IPS-18a (cell line): ENCODE measurements at regions not wholly inside any gene's neighbourhood (a gene's known extent, or its start where the extent isn't known, plus 50 kb on each side); places are given as distances from the start of the nearest gene placed in this dataset.

Experiments
- H3K27ac ChIP-seq: one replicate; pipeline ENCODE4 v1.5.1; 2013; ENCODE audit warnings: low read length
- H3K27me3 ChIP-seq: one replicate; pipeline ENCODE4 v1.6.1; 2013; ENCODE audit warnings: mild to moderate bottlenecking, low read length; ENCODE audit not compliant: control insufficient read depth, insufficient read depth
- H3K36me3 ChIP-seq: one replicate; pipeline ENCODE4 v1.6.1; 2013; ENCODE audit warnings: low read depth, low read length; ENCODE audit not compliant: control insufficient read depth
- H3K4me1 ChIP-seq: one replicate; pipeline ENCODE4 v1.6.1; 2013; ENCODE audit warnings: low read depth, low read length; ENCODE audit not compliant: control insufficient read depth
- H3K4me3 ChIP-seq: one replicate; pipeline ENCODE4 v1.5.1; 2013; ENCODE audit warnings: low read length
- H3K9ac ChIP-seq: one replicate; pipeline ENCODE4 v1.6.1; 2013; ENCODE audit warnings: mild to moderate bottlenecking, low read length, moderate library complexity
- H3K9me3 ChIP-seq: one replicate; pipeline ENCODE4 v1.6.1; 2013; ENCODE audit warnings: low read depth, low read length; ENCODE audit not compliant: control insufficient read depth

DNA sequence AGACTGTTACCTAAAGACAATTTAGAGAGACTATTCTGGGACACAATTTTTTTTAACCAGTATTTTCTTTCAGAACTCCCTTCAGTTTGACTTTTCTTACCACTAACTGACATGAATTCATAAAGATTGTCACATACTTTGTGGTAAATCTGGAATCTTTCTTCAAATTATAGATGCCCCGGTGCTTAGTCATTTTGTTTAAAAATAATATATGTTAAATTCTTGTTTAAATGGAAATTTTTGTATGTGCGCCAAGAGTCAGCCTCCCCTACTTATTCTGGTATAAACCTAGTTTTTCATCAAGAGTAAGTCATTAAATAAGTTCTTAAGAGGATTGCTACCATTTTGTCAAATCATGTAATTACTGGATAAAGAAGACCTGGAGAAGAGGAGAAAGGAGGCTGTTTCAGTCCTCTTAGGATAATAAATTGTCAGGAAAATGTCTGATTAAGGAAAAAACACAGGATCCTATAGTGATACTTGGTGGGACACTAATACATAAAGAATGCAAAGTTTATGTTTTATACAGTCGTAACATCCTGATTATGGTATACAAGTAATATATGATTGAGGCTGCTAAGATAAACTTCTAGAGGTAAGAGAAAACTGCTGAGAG, 424.4 kb downstream of the PMP22 start:
- H3K4me1 ChIP-seq: no peaks in the 10 kb centered on the region
- H3K9me3 ChIP-seq: no peaks in the 10 kb centered on the region
- no peak overlapping the region for H3K4me3 ChIP-seq
- H3K27ac ChIP-seq: no peak overlapping the region
- no peaks in the 10 kb centered on the region for H3K27me3 ChIP-seq
- no peak overlapping the region for H3K9ac ChIP-seq
- no peaks in the 10 kb centered on the region for H3K36me3 ChIP-seq

DNA sequence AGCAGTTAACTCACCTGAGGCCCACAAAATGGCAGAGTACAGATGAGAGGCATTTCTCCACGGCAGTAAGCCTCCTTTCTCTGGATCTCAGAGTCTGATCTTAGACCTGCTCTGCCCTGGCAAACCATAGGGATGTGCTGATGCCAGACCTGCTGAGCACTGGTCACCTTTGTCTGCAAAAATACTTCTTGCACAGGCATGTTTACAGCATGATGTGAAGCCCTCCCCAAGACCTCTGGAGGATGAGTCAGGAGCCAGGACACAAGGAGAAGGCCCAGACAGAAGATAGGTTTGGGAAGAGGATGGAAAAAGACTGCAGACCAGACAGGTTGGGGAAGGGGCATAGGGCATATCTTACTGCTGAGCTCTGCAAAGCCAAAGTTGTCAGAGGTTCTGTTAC, 426.6 kb downstream of the PMP22 start:
- H3K4me3 ChIP-seq: no peak overlapping the region
- H3K4me1 ChIP-seq: no peaks in the 10 kb centered on the region

DNA sequence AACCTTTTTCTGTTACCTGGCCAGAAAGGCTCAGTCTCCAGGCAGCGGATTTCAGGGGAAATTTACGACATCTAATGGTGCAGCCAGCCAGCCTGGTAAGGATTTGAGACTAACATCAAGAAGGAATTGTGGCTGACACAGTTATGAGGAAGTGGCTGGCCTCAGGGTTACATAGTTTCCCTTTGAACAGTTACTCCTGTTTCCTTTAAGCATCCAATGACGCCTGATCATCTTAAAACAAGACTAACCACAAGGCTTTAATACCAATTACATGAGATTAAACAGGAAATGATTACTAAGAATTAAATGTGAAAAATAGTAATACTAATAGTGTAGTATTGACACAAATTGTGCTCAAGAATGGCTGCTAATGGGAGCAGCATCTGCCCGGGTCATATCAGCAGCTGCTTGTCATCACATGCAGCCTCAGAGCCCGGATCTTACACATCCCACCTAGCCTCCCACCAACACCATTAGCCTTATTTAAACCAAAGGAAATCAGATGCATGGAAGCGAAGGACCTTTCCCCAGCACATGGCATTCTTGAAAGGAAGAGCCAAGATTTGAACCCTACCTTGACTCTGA, 431.8 kb downstream of the PMP22 start:
- no peaks in the 10 kb centered on the region for H3K36me3 ChIP-seq
- H3K4me1 ChIP-seq: no peaks in the 10 kb centered on the region
- H3K9me3 ChIP-seq: no peaks in the 10 kb centered on the region
- no peak overlapping the region for H3K9ac ChIP-seq
- no peak overlapping the region for H3K4me3 ChIP-seq
- H3K27me3 ChIP-seq: no peaks in the 10 kb centered on the region
- H3K27ac ChIP-seq: no peak overlapping the region

More for the DNA sequence above, 426.6 kb downstream of the PMP22 start:
- H3K9me3 ChIP-seq: no peaks in the 10 kb centered on the region
- no peaks in the 10 kb centered on the region for H3K36me3 ChIP-seq
- no peak overlapping the region for H3K27ac ChIP-seq
- no peak overlapping the region for H3K9ac ChIP-seq
- H3K27me3 ChIP-seq: no peaks in the 10 kb centered on the region

DNA sequence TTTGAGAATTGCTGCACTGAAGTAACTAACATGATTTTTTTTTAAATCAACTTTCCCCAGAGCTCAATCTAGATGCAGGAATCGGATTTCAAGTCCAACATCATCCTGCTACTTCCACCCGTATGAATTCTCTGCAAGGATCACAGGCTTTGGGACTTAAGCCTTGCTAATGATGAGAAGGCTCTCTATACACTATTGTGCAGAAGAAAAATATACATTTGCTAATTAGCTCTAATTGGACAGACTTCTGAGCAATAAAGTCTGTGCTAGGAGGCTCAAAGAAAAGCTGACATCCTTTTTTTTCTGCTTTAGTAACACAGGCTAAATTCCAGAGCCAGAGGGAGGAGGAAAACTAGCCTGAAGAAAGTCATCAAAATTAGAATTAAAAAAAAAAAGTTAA, 433.6 kb downstream of the PMP22 start:
- H3K9me3 ChIP-seq: no peaks in the 10 kb centered on the region
- no peak overlapping the region for H3K4me3 ChIP-seq
- no peak overlapping the region for H3K9ac ChIP-seq
- no peak overlapping the region for H3K27ac ChIP-seq
- H3K36me3 ChIP-seq: no peaks in the 10 kb centered on the region
- no peaks in the 10 kb centered on the region for H3K27me3 ChIP-seq
- H3K4me1 ChIP-seq: no peaks in the 10 kb centered on the region

DNA sequence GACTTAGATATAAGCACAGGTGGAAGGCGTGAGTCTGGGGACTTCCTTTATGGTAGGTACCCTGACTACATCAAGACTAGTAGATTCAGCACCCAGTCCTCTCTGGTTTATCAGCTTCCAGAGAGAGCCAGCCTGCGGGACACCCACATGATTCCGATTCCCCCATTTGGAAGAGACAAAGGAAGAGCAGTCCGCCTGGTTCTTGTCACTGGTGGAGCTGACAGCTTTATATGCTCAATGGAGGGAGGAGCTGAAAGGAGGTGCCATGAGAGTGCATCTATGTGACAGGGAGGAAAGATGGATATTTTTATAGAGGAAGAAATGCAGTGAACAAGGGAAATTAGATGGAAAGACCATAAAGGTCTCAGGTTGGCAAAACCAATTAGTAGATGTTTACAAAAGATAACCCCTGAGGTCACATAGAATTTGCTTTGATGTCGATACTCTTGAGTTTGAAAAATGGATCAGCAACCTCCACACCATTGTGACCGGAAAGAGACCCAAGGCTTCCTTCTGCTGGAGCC, 437.7 kb downstream of the PMP22 start:
- no peak overlapping the region for H3K27ac ChIP-seq
- no peaks in the 10 kb centered on the region for H3K9me3 ChIP-seq
- H3K9ac ChIP-seq: no peak overlapping the region
- no peak overlapping the region for H3K4me3 ChIP-seq
- no peaks in the 10 kb centered on the region for H3K27me3 ChIP-seq
- no peaks in the 10 kb centered on the region for H3K4me1 ChIP-seq
- no peaks in the 10 kb centered on the region for H3K36me3 ChIP-seq

DNA sequence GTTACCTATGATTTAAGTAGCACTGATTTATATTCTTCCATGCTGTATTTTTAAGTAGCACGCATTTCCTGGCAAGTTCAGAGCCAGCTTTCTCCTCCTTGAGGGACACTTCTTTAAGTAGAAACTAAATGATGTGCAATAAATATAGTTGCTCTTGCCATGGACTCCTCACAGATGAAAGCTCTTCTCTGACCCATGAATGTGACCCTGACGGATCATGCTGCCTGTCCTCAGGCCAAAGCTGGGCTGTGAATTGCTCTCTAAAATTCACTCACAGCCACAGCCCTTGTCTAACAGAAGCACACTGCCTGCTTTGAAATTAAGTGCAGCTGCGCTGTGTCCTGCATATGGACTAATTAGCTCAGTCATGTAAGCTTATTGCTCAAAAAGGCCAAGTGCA, 438.8 kb downstream of the PMP22 start:
- Histone ChIP-seq H3K4me3 (no peak overlapping the region), H3K36me3 (no peaks in the 10 kb centered on the region), H3K9me3 (no peaks in the 10 kb centered on the region), H3K9ac (no peak overlapping the region), H3K27me3 (no peaks in the 10 kb centered on the region), H3K27ac (no peak overlapping the region), H3K4me1 (no peaks in the 10 kb centered on the region)

DNA sequence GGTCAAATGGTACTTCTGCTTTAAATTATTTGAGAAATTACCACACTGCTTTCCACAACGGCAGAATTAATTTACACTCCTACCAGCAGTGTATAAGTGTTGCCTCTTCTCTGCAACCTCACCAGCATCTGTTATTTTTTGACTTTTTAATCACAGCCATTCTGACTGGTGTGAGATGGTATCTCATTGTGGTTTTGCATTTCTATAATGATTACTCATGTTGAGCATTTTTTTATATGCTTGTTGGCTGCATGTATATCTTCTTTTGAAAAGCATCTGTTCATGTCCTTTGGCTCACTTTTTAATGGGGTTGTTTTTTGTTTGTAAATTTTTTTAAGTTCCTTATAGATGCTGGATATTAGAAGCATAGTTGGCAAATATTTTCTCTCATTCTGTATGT, 446.7 kb downstream of the PMP22 start:
- no peak overlapping the region for H3K27ac ChIP-seq
- H3K27me3 ChIP-seq: no peaks in the 10 kb centered on the region
- H3K9ac ChIP-seq: no peak overlapping the region
- H3K9me3 ChIP-seq: peaks cover 3% of the 10 kb centered on the region
- H3K4me1 ChIP-seq: peaks cover 4% of the 10 kb centered on the region
- H3K36me3 ChIP-seq: no peaks in the 10 kb centered on the region
- no peak overlapping the region for H3K4me3 ChIP-seq

DNA sequence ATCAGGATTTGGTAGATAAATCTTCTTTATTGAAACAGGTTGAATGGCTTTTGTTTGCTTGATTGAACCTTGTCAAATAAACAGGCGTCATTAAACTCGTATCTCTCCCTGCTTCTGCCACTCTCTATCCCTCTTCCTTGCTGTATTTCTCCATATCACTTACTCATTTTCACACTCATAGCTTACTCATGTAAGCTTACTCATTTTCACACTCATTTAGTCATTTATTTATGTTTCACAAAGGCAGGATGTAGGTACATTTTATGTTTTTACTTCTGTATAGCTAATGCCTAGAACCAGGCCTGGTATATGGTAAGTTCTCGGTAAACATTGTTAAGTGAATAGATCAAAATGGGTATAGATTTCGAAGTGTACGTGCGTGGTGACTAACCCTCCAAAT, 450.0 kb downstream of the PMP22 start:
- H3K4me3 ChIP-seq: no peak overlapping the region
- H3K36me3 ChIP-seq: no peaks in the 10 kb centered on the region

DNA sequence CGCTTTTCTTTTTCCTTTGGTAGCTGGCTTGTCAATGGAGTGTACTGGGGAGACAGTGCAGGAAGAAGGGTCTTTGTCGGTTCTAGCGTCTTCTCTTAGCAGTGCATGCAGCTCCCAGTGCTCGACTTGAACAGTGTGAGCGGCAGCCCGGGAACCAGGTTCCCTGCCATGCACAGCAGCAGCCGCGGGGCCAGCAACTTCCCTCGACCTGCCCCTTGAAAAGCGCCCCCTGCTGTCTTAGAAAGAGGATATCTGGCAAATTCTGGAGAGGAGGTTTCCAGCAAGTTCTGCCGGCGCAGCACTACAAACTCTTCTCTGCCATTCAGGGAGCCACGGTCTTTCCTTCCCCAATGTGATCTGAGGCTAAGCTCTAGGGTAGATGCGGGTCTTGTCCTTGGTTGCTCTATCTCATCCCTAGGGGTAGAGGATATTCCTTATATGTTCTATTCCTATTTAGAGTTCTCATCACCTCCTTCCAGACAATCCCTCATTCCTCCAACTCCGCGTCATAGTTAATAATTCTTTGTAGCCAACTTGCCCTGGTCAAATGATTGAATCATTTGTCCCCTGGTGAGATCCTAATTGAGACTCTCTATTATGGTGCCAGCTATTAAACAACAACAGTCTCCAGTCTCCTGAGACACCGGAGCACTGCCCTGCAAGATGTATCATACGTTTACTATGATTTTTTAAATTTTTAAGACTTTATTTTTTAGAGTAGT, 451.3 kb downstream of the PMP22 start:
- Histone ChIP-seq H3K4me3 (no peak overlapping the region), H3K36me3 (no peaks in the 10 kb centered on the region), H3K27me3 (no peaks in the 10 kb centered on the region), H3K9me3 (no peaks in the 10 kb centered on the region), H3K9ac (no peak overlapping the region), H3K4me1 (peaks cover 9% of the 10 kb centered on the region), H3K27ac (no peak overlapping the region)

More for the DNA sequence above, 450.0 kb downstream of the PMP22 start:
- Histone ChIP-seq H3K9me3 (peaks cover 3% of the 10 kb centered on the region), H3K27ac (no peak overlapping the region), H3K27me3 (no peaks in the 10 kb centered on the region), H3K4me1 (peaks cover 9% of the 10 kb centered on the region), H3K9ac (no peak overlapping the region)

DNA sequence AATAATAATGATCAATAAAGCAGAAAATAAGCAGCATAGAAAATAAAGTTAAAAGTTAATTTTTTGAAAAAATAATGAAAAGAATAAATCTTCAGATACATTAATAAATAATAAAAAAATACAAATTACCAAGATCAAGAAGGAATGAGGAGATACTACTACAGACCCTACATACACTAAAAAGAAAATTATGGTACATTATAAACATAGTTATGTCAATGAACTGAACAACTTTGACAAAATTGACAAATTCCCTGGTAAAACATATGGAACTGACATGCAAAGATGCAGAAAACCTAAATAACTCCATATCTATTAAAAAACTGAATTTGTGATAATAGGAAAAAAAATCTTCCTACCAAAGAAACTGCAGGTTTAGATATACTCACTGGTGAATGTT, 456.7 kb downstream of the PMP22 start:
- Histone ChIP-seq H3K27ac (no peak overlapping the region), H3K9me3 (no peaks in the 10 kb centered on the region), H3K9ac (no peak overlapping the region), H3K4me3 (no peak overlapping the region), H3K27me3 (no peaks in the 10 kb centered on the region), H3K36me3 (no peaks in the 10 kb centered on the region), H3K4me1 (peaks cover 4% of the 10 kb centered on the region)

DNA sequence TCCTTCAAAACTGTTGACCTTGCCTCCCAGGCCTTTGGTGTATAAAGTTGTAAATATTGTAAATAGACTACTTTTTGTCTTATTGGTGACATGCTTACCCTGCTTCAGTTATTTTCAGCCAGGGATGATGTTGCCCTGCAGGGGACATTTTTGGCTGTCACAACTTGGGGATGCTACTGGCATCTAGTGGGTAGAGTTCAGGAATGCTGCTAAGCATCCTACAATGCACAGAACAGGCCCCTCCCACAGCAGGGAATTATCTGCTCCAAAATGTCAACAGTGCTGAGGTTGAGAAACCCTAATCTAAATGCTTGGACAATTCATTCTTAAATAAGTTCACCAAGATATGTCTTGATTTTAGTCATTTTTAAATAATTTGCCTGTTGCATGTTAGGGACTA, 459.8 kb downstream of the PMP22 start:
- no peaks in the 10 kb centered on the region for H3K9me3 ChIP-seq
- no peaks in the 10 kb centered on the region for H3K4me1 ChIP-seq
- H3K4me3 ChIP-seq: no peak overlapping the region
- no peaks in the 10 kb centered on the region for H3K36me3 ChIP-seq
- no peak overlapping the region for H3K9ac ChIP-seq
- H3K27me3 ChIP-seq: no peaks in the 10 kb centered on the region
- no peak overlapping the region for H3K27ac ChIP-seq
